Pancreas (tissue), 10 donors: ENCODE measurements at regions not wholly inside any gene's neighbourhood (a gene's known extent, or its start where the extent isn't known, plus 50 kb on each side); places are given as distances from the start of the nearest gene placed in this dataset.
A peak's percentile ranks its signal among the peaks of the same experiment; 100 is the strongest.

Experiments used
- ATAC-seq, 4 donors: fragments of 200-7000 bp; cut with Tn5 transposase; one replicate each; pipeline versions ENCODE4 v1.8.0 to v1.9.1; 2020; ENCODE audit warnings: mild to moderate bottlenecking in 4 of 4, moderate library complexity in 4 of 4
- DNase-seq, 6 donors: peaks; one replicate each; pipeline ENCODE4 v3.0.0-alpha.2; 2020
- FAIRE-seq: peaks from 2 replicates; lab custom pipeline; 2012; peaks lifted over from hg19 to GRCh38; lab: Jason Lieb, UNC
- H3K27ac ChIP-seq, 4 donors: fragments of 200-600 bp; sonication (generic); 1 replicate in 3 of 4; 2 replicates in 1 of 4; pipeline versions ENCODE4 v1.5.0 to v1.8.0; 2020
- H3K27me3 ChIP-seq, 4 donors: fragments of 200-600 bp; one replicate each; pipeline ENCODE4 v1.8.0; 2021
- H3K36me3 ChIP-seq, 3 donors: fragments of 200-600 bp; sonication (generic) in 1 of 3; one replicate each; pipeline versions ENCODE4 v1.5.0 to v1.8.0; 2020 to 2021
- H3K4me1 ChIP-seq, 3 donors: fragments of 200-600 bp; one replicate each; pipeline ENCODE4 v1.8.0; 2021
- H3K4me3 ChIP-seq, 4 donors: fragments of 200-600 bp; sonication (generic) in 2 of 4; one replicate each; pipeline versions ENCODE4 v1.5.0 to v1.8.0; 2020 to 2021
- H3K9me3 ChIP-seq, 4 donors: fragments of 200-600 bp; one replicate each; pipeline ENCODE4 v1.8.0; 2021
- CTCF ChIP-seq, 4 donors: fragments of 200-600 bp; sonication (generic) in 3 of 4; IDR thresholded peaks; one replicate each; pipeline versions ENCODE4 v1.5.0 to v1.8.0; 2021; ENCODE audit warnings: antibody characterized with exemption in 4 of 4
- WGBS, 2 donors: extraction: QIAGEN DNeasy Blood & Tissue Kit; methylation state at CpG; one replicate each; pipeline ENCODE4 v1.1.7; 2013; 5-methylcytosine and 5-hydroxymethylcytosine counted together
- intact Hi-C, 3 donors: fragments of 100-400 bp; cut with DNase I; formaldehyde crosslinking; loops; one replicate each; pipeline versions ENCODE4 v1.11.1 to v1.14.2; 2022
- donor health status: healthy with polysubstance abuse.
- donor health status: DM: no; HTN: no; CAD: no; lungs with moderate emphysema.
- donor health status: DM: no; HTN: no; CAD: no.
- donor health status: control.
- donor health status: control.
- donor health status: Bipolar disorder and iron deficiency.
- donor health status: DM: yes; HTN: yes; CAD: no.
- donor health status: DM: no; HTN: no; CAD: no.
- donor health status: DM: no; HTN: no; CAD: no.
- donor health status: DM: yes; HTN: yes; CAD: no.

- ATAC-seq (no peak), FAIRE-seq (no peak), DNase-seq (no peak)
- H3K4me3 ChIP-seq: no peak overlapping the region
- H3K9me3 ChIP-seq: no peaks in the 10 kb centered on the region
- no peaks in the 10 kb centered on the region for H3K4me1 ChIP-seq
- WGBS, 2 donors: 35 to 59% methylated on average over 6 of the region's 6 CpGs
- no peaks in the 10 kb centered on the region for H3K27me3 ChIP-seq
- H3K36me3 ChIP-seq: no peaks in the 10 kb centered on the region
- TF ChIP-seq CTCF (IDR thresholded peaks at IDR 0.05): no peak
- H3K27ac ChIP-seq: no peak overlapping the region
- intact Hi-C loops: no loop called here
These were observed 161.5 kb downstream of the CCT6B start for GRCh38 chr17:34799751-34800150.

GRCh38 chr17:34798581-34798980 lies 162.7 kb downstream of the CCT6B start:
- FAIRE-seq: no peak
- no peak for ATAC-seq
- intact Hi-C loops: no loop called here

GRCh38 chr17:34797720-34798119 lies 163.5 kb downstream of the CCT6B start:
- H3K36me3 ChIP-seq: no peaks in the 10 kb centered on the region
- no peaks in the 10 kb centered on the region for H3K9me3 ChIP-seq
- no peaks in the 10 kb centered on the region for H3K4me1 ChIP-seq
- DNase-seq (peak in 1 of 6 donors; percentile 24), ATAC-seq (peak in 2 of 4 donors; percentile 44 to 72), FAIRE-seq (no peak)
- H3K27ac ChIP-seq: no peak overlapping the region
- WGBS, 2 donors: 11 to 14% methylated on average over 10 of the region's 10 CpGs
- intact Hi-C loops: no loop called here
- H3K27me3 ChIP-seq: no peaks in the 10 kb centered on the region
- TF ChIP-seq CTCF (IDR thresholded peaks at IDR 0.05): no peak
- no peak overlapping the region for H3K4me3 ChIP-seq

More at GRCh38 chr17:34798581-34798980, 162.7 kb downstream of the CCT6B start:
- Histone ChIP-seq H3K4me3 (no peak overlapping the region), H3K27ac (no peak overlapping the region), H3K4me1 (no peaks in the 10 kb centered on the region), H3K9me3 (no peaks in the 10 kb centered on the region), H3K27me3 (no peaks in the 10 kb centered on the region), H3K36me3 (no peaks in the 10 kb centered on the region)
- DNase-seq: no peak
- no peak for TF ChIP-seq CTCF (IDR thresholded peaks at IDR 0.05)

- 37 to 38% methylated on average over 9 of the region's 9 CpGs for WGBS, 2 donors
- no peaks in the 10 kb centered on the region for H3K27me3 ChIP-seq
- no peak overlapping the region for H3K4me3 ChIP-seq
- intact Hi-C loops: no loop called here
- no peak for ATAC-seq
- no peak for FAIRE-seq
- H3K27ac ChIP-seq: no peak overlapping the region
- no peaks in the 10 kb centered on the region for H3K4me1 ChIP-seq
- H3K36me3 ChIP-seq: no peaks in the 10 kb centered on the region
- TF ChIP-seq CTCF (IDR thresholded peaks at IDR 0.05): no peak
- no peak for DNase-seq
- no peaks in the 10 kb centered on the region for H3K9me3 ChIP-seq
These were observed 167.9 kb downstream of the CCT6B start for GRCh38 chr17:34793231-34793908.

GRCh38 chr17:34788696-34789095 lies 172.6 kb downstream of the CCT6B start:
- TF ChIP-seq CTCF (IDR thresholded peaks at IDR 0.05): no peak
- Histone ChIP-seq H3K9me3 (no peaks in the 10 kb centered on the region), H3K27ac (no peak overlapping the region), H3K36me3 (no peaks in the 10 kb centered on the region), H3K27me3 (no peaks in the 10 kb centered on the region), H3K4me1 (no peaks in the 10 kb centered on the region), H3K4me3 (no peak overlapping the region)
- FAIRE-seq: no peak
- no peak for DNase-seq
- no peak for ATAC-seq
- 78 to 85% methylated on average over 6 of the region's 6 CpGs for WGBS, 2 donors
- intact Hi-C loops: no loop called here
